Breast epithelium (tissue), 4 donors: ENCODE measurements at regions not wholly inside any gene's neighbourhood (a gene's known extent, or its start where the extent isn't known, plus 50 kb on each side); places are given as distances from the start of the nearest gene placed in this dataset.

ENCODE experiments used
- DNase-seq, 2 donors: peaks; one replicate each; pipeline ENCODE4 v3.0.0-alpha.2; 2019; ENCODE audit warnings: low spot score in 2 of 2
- H3K27ac ChIP-seq, 2 donors: fragments of 200-600 bp; sonication (generic) in 1 of 2; one replicate each; pipeline ENCODE4 v1.5.1; 2016 to 2019; ENCODE audit warnings: mild to moderate bottlenecking in 1 of 2
- H3K27me3 ChIP-seq, 2 donors: fragments of 200-600 bp; sonication (generic) in 1 of 2; one replicate each; pipeline versions ENCODE4 v1.5.1 to v1.6.0; 2017 to 2019; ENCODE audit warnings: control low read depth in 1 of 2, mild to moderate bottlenecking in 1 of 2
- H3K36me3 ChIP-seq: fragments of 200-600 bp; one replicate; pipeline ENCODE4 v1.5.1; 2019
- H3K4me1 ChIP-seq, 2 donors: fragments of 200-600 bp; sonication (generic); one replicate each; pipeline ENCODE4 v1.5.1; 2016 to 2019; ENCODE audit warnings: control low read depth in 1 of 2
- H3K4me3 ChIP-seq, 3 donors: fragments of 200-600 bp; sonication (generic); 1 replicate in 2 of 3; 2 replicates in 1 of 3; pipeline ENCODE4 v1.5.1; 2016 to 2019; ENCODE audit warnings: mild to moderate bottlenecking in 3 of 3, moderate library complexity in 2 of 3
- H3K9me3 ChIP-seq, 2 donors: fragments of 200-600 bp; sonication (generic) in 1 of 2; one replicate each; pipeline ENCODE4 v1.5.1; 2016 to 2019; ENCODE audit warnings: control low read depth in 1 of 2
- POLR2A ChIP-seq: fragments of 450-650 bp; IDR thresholded peaks from one replicate; pipeline ENCODE4 v1.6.1; 2016; ENCODE audit warnings: antibody characterized with exemption, mild to moderate bottlenecking, moderate library complexity
- POLR2AphosphoS5 ChIP-seq, 3 donors: sonication (generic); formaldehyde crosslinking; IDR thresholded peaks; one replicate each; pipeline ENCODE4 v1.6.1; 2017; ENCODE audit warnings: antibody characterized with exemption in 3 of 3
- intact Hi-C: fragments of 100-400 bp; cut with DNase I; formaldehyde crosslinking; loops from one replicate; pipeline ENCODE4 v1.15.1; 2023; ENCODE audit warnings: low total_unique reads
- TF ChIP-seq, protein P1 (sequence below), 3 donors: fragments of 450-650 bp; IDR thresholded peaks; one replicate each; pipeline ENCODE4 v1.5.1; 2016 to 2017; ENCODE audit warnings: antibody characterized with exemption in 3 of 3, mild to moderate bottlenecking in 3 of 3, moderate library complexity in 3 of 3

DNA sequence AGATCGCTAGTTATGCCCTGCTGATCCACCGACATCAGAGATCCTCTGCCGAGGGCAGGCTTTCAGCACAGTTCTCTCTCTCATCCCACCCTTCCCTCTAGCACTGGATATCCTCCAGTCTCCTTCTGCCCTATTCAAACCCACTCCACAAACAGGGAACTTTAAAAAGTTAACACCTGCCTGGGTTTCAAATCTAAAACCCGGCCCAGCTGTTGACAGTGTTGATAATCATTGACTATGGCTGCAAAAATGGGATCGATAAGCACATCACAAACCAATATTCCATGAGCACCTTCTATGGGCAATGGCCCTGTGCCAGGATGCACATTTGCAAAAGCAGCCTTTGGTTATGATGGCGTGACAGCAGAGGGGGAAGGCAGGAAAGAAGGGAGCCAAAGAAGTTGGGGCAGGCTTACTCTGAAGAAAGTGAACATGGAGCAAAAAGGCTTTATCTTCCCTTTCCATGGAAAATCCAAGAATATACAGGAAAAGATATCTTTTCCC lies 482.3 kb upstream of the KLHL29 start:
- H3K4me3 ChIP-seq, result no peak overlapping the region
- TF ChIP-seq, protein P1, sequence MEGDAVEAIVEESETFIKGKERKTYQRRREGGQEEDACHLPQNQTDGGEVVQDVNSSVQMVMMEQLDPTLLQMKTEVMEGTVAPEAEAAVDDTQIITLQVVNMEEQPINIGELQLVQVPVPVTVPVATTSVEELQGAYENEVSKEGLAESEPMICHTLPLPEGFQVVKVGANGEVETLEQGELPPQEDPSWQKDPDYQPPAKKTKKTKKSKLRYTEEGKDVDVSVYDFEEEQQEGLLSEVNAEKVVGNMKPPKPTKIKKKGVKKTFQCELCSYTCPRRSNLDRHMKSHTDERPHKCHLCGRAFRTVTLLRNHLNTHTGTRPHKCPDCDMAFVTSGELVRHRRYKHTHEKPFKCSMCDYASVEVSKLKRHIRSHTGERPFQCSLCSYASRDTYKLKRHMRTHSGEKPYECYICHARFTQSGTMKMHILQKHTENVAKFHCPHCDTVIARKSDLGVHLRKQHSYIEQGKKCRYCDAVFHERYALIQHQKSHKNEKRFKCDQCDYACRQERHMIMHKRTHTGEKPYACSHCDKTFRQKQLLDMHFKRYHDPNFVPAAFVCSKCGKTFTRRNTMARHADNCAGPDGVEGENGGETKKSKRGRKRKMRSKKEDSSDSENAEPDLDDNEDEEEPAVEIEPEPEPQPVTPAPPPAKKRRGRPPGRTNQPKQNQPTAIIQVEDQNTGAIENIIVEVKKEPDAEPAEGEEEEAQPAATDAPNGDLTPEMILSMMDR (IDR thresholded peaks at IDR 0.05), result no peak
- TF ChIP-seq POLR2A (no peak), POLR2AphosphoS5 (IDR thresholded peaks at IDR 0.05) (no peak)
- no peak overlapping the region for H3K27ac ChIP-seq
- H3K27me3 ChIP-seq, result no peaks in the 10 kb centered on the region
- DNase-seq, result no peak
- H3K9me3 ChIP-seq, result no peaks in the 10 kb centered on the region
- no peaks in the 10 kb centered on the region for H3K4me1 ChIP-seq
- intact Hi-C loops, result no loop called here
- H3K36me3 ChIP-seq, result no peaks in the 10 kb centered on the region

DNA sequence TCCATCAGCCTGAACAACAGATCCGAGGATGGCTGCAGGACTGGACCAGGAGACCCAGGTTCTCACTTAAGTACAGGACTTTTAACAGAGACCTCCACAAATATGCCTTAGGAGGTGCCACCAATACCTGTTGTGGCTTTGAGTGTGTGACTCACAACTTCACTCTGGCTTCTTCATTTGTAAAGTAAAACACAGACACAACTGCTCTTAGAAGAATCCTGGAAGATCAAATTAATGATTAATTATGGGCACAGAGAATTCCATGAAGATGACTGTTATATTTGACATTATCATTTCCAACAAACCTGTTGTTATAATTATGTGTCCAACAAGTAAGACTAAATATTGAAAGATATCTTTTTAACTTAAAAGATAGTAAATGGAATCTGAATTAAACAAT lies 481.4 kb upstream of the KLHL29 start:
- TF ChIP-seq, protein P1 (IDR thresholded peaks at IDR 0.05), result no peak
- TF ChIP-seq POLR2AphosphoS5 (IDR thresholded peaks at IDR 0.05) (no peak), POLR2A (no peak)
- H3K27ac ChIP-seq, result no peak overlapping the region
- H3K9me3 ChIP-seq, result no peaks in the 10 kb centered on the region
- no peaks in the 10 kb centered on the region for H3K4me1 ChIP-seq
- no peak overlapping the region for H3K4me3 ChIP-seq
- no peaks in the 10 kb centered on the region for H3K36me3 ChIP-seq
- no peaks in the 10 kb centered on the region for H3K27me3 ChIP-seq
- intact Hi-C loops, result no loop called here
- DNase-seq, result no peak

DNA sequence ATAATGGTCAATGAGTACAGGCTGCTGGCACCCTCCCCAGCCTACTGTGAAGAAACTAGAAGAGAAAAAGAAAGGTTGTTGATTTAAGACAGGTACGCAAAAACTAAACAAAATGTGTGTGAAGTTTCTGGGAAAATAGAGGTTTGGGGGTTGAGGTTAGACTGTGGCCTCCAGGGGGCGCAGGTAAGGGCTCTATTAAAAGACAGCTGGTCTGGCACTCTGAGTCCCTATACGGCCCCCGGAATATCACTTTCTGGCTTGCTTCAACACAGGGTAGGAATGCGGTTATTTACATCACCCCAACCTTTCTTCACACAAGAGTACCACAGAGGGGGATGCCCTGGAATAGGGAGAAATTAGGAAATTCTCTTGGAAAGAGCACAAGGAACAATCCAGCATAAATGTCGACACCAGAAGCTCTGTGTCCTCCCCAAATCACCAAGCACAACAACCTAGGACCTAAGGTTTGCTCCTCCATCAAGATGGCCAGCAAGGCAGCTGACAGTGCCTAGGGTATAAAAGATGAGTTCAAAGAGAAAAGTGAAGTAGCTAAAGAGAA lies 480.8 kb upstream of the KLHL29 start:
- H3K4me1 ChIP-seq, result no peaks in the 10 kb centered on the region
- no peak for DNase-seq
- H3K27me3 ChIP-seq, result no peaks in the 10 kb centered on the region
- H3K9me3 ChIP-seq, result no peaks in the 10 kb centered on the region
- no peak for TF ChIP-seq POLR2AphosphoS5 (IDR thresholded peaks at IDR 0.05)
- TF ChIP-seq, protein P1 (IDR thresholded peaks at IDR 0.05), result peak in 1 of 3 donors; percentile 13
- H3K36me3 ChIP-seq, result no peaks in the 10 kb centered on the region
- H3K27ac ChIP-seq, result no peak overlapping the region
- H3K4me3 ChIP-seq, result no peak overlapping the region
- intact Hi-C loops, result no loop called here

DNA sequence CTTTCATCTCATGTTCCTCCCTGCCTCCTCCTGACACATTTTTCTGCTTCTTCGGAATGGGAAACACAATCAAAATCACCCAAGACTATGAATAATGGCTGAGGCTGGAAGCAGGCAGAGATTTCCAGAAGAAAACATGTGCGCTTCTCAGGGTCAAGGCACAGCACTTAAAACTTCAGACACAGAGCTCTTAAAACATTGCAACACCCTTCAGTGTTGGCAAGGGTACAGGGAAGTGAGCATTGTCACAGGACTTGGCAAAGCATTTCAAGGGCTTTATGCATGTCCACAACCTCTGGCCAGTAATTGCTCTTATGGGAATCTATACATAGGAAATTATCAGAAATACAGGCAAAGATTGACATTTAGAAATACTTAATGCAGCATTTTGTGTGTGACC lies 477.6 kb upstream of the KLHL29 start:
- Histone ChIP-seq H3K27me3 (no peaks in the 10 kb centered on the region), H3K27ac (peak overlapping the region in 1 of 2 donors; percentile 27), H3K36me3 (no peaks in the 10 kb centered on the region), H3K9me3 (no peaks in the 10 kb centered on the region), H3K4me3 (no peak overlapping the region), H3K4me1 (no peaks in the 10 kb centered on the region)
- TF ChIP-seq POLR2AphosphoS5 (IDR thresholded peaks at IDR 0.05), result peak in 1 of 3 donors; percentile 32
- TF ChIP-seq, protein P1 (IDR thresholded peaks at IDR 0.05), result no peak
- peak in 1 of 2 donors; percentile 33 for DNase-seq
- intact Hi-C loops, result no loop called here

DNA sequence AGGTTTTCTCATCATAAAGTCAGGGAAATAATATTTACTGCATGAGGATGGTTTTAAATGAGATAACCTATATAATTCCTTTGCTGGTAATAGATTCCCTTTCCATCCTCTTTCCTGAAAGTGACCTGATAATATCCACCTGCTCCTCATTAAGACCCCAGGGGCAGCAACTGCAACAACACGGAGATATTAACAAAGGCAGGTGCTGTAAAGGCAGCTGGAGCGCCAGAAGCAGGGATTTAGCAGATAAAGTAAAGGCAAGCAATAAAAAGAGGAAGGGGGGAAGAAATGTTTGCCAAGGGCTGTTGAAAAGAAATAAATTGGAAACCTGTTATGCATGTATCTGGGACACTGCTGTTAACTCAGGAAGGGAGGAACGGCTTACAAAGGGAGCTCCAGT lies 472.6 kb upstream of the KLHL29 start:
- Histone ChIP-seq H3K36me3 (no peaks in the 10 kb centered on the region), H3K4me3 (no peak overlapping the region), H3K4me1 (no peaks in the 10 kb centered on the region), H3K27me3 (no peaks in the 10 kb centered on the region), H3K9me3 (no peaks in the 10 kb centered on the region), H3K27ac (no peak overlapping the region)
- no peak for TF ChIP-seq POLR2A
- TF ChIP-seq, protein P1 (IDR thresholded peaks at IDR 0.05), result no peak
- intact Hi-C loops, result no loop called here
- DNase-seq, result no peak
